ENCODE measurements at regions not wholly inside any gene's neighbourhood (a gene's known extent, or its start where the extent isn't known, plus 50 kb on each side); places are given as distances from the start of the nearest gene placed in this dataset.

DNA sequence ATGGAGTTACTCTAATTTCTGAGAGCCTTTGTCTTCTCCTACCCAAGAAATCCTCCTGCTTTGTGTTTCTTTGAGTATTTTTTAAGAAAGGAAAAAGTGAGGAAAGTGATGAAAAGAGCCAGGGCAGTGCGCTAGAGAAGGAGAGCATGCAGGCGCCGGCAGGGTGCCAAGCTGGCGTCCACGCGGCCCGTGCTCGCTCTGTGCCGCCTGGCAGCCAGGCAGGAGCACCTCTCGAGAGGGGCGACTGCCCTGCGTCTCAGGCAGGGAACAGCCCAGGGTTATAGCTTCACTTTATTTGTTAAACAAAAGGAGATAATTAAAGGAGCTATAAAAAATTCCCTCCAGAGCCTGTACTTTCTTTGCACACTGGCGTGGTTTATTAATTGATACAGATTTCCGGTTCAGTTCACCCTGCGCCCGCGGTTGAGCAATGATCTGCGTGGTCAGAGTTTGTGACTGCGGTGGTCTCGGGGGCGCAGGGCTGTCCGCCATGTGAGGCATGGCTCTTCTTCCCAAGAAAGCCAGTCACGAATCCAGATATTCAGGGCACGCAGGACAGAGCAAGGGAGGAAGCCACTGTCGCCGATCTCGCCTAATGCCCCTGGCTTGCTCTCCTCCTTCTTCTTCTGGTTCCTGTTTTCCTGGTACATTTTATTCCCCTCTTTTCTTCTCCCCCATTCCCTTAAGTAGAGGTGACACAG is 110.8 kb upstream of the PAQR3 start:
- TF ChIP-seq POLR2A (IDR thresholded peaks at IDR 0.05; ENCODE audit: low read depth, low read length) (no peak), POLR2AphosphoS5 (IDR thresholded peaks at IDR 0.05; ENCODE audit: low read depth, low read length) (no peak), TAF1 (IDR thresholded peaks at IDR 0.05; ENCODE audit: borderline replicate concordance, low read depth, low read length) (no peak)
